ENCODE measurements at regions not wholly inside any gene's neighbourhood (a gene's known extent, or its start where the extent isn't known, plus 50 kb on each side); places are given as distances from the start of the nearest gene placed in this dataset.

- TF ChIP-seq POLR2A (IDR thresholded peaks at IDR 0.05; ENCODE audit: extremely low read depth, insufficient read length) (no peak), MAX (IDR thresholded peaks at IDR 0.05; ENCODE audit: low read depth, low read length) (no peak)
- TF ChIP-seq, protein P1, sequence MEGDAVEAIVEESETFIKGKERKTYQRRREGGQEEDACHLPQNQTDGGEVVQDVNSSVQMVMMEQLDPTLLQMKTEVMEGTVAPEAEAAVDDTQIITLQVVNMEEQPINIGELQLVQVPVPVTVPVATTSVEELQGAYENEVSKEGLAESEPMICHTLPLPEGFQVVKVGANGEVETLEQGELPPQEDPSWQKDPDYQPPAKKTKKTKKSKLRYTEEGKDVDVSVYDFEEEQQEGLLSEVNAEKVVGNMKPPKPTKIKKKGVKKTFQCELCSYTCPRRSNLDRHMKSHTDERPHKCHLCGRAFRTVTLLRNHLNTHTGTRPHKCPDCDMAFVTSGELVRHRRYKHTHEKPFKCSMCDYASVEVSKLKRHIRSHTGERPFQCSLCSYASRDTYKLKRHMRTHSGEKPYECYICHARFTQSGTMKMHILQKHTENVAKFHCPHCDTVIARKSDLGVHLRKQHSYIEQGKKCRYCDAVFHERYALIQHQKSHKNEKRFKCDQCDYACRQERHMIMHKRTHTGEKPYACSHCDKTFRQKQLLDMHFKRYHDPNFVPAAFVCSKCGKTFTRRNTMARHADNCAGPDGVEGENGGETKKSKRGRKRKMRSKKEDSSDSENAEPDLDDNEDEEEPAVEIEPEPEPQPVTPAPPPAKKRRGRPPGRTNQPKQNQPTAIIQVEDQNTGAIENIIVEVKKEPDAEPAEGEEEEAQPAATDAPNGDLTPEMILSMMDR (IDR thresholded peaks at IDR 0.05; ENCODE audit: low read depth, low read length) = no peak
Measured at GRCh38 chr2:150588506-150588870, 101.0 kb upstream of the RND3 start.

Data from NB4 (cell line).